ENCODE measurements at regions not wholly inside any gene's neighbourhood (a gene's known extent, or its start where the extent isn't known, plus 50 kb on each side); places are given as distances from the start of the nearest gene placed in this dataset.

GRCh38 chr3:150293401-150294001 is 114.6 kb upstream of the TSC22D2 start:
- H3K36me3 ChIP-seq, result no peaks in the 10 kb centered on the region
- DNase-seq (ENCODE audit: low read depth in 1 of 2, low spot score in 1 of 2), result peak in 1 of 2 donors; percentile 64
- no peaks in the 10 kb centered on the region for H3K27me3 ChIP-seq
- no peak for TF ChIP-seq CTCF (IDR thresholded peaks at IDR 0.05; ENCODE audit: low read depth, low read length)
- no peaks in the 10 kb centered on the region for H3K9me3 ChIP-seq (ENCODE audit: low read depth)
- H3K27ac ChIP-seq, result no peak overlapping the region
- no peak overlapping the region for H3K4me3 ChIP-seq
- no peaks in the 10 kb centered on the region for H3K4me1 ChIP-seq (ENCODE audit: low read depth)

GRCh38 chr3:150292891-150293290 is 115.2 kb upstream of the TSC22D2 start:
- H3K27ac ChIP-seq, result no peak overlapping the region
- no peak overlapping the region for H3K4me3 ChIP-seq
- no peak for TF ChIP-seq CTCF (IDR thresholded peaks at IDR 0.05; ENCODE audit: low read depth, low read length)
- H3K36me3 ChIP-seq, result no peaks in the 10 kb centered on the region
- no peaks in the 10 kb centered on the region for H3K9me3 ChIP-seq (ENCODE audit: low read depth)
- no peaks in the 10 kb centered on the region for H3K4me1 ChIP-seq (ENCODE audit: low read depth)
- no peaks in the 10 kb centered on the region for H3K27me3 ChIP-seq
- peak in 1 of 2 donors; percentile 65 for DNase-seq (ENCODE audit: low read depth in 1 of 2, low spot score in 1 of 2)

- H3K27ac ChIP-seq, result no peak overlapping the region
- no peaks in the 10 kb centered on the region for H3K27me3 ChIP-seq
- H3K4me3 ChIP-seq, result no peak overlapping the region
- TF ChIP-seq CTCF (IDR thresholded peaks at IDR 0.05; ENCODE audit: low read depth, low read length), result no peak
- H3K4me1 ChIP-seq (ENCODE audit: low read depth), result no peaks in the 10 kb centered on the region
- no peaks in the 10 kb centered on the region for H3K36me3 ChIP-seq
- no peaks in the 10 kb centered on the region for H3K9me3 ChIP-seq (ENCODE audit: low read depth)
- no peak for DNase-seq (ENCODE audit: low read depth in 1 of 2, low spot score in 1 of 2)
Observed at GRCh38 chr3:150291515-150291914, 116.6 kb upstream of the TSC22D2 start.

- Histone ChIP-seq H3K27ac (no peak overlapping the region), H3K36me3 (no peaks in the 10 kb centered on the region), H3K27me3 (no peaks in the 10 kb centered on the region), H3K9me3 (ENCODE audit: low read depth) (no peaks in the 10 kb centered on the region), H3K4me1 (ENCODE audit: low read depth) (no peaks in the 10 kb centered on the region), H3K4me3 (no peak overlapping the region)
- DNase-seq (ENCODE audit: low read depth in 1 of 2, low spot score in 1 of 2), result peak; percentile 64 to 69
- TF ChIP-seq CTCF (IDR thresholded peaks at IDR 0.05; ENCODE audit: low read depth, low read length), result peak; percentile 56
Observed at GRCh38 chr3:150286390-150287147, 121.5 kb upstream of the TSC22D2 start.

- Histone ChIP-seq H3K27ac (no peak overlapping the region), H3K9me3 (ENCODE audit: low read depth) (no peaks in the 10 kb centered on the region), H3K4me3 (no peak overlapping the region), H3K4me1 (ENCODE audit: low read depth) (no peaks in the 10 kb centered on the region), H3K27me3 (no peaks in the 10 kb centered on the region), H3K36me3 (no peaks in the 10 kb centered on the region)
- no peak for TF ChIP-seq CTCF (IDR thresholded peaks at IDR 0.05; ENCODE audit: low read depth, low read length)
- no peak for DNase-seq (ENCODE audit: low read depth in 1 of 2, low spot score in 1 of 2)
Observed at GRCh38 chr3:150285601-150286000, 122.5 kb upstream of the TSC22D2 start.

Measured in cardiac muscle cell (in vitro differentiated cells and primary cell).